ENCODE measurements at regions not wholly inside any gene's neighbourhood (a gene's known extent, or its start where the extent isn't known, plus 50 kb on each side); places are given as distances from the start of the nearest gene placed in this dataset.

GRCh38 chr11:96448225-96448624 lies 58.4 kb downstream of the JRKL start:
- TF ChIP-seq CTCF (IDR thresholded peaks at IDR 0.05), result no peak
- TF ChIP-seq POLR2A (IDR thresholded peaks at IDR 0.05), result no peak

Data from Peyer's patch (tissue), 4 donors.